ENCODE measurements at regions not wholly inside any gene's neighbourhood (a gene's known extent, or its start where the extent isn't known, plus 50 kb on each side); places are given as distances from the start of the nearest gene placed in this dataset.

DNA sequence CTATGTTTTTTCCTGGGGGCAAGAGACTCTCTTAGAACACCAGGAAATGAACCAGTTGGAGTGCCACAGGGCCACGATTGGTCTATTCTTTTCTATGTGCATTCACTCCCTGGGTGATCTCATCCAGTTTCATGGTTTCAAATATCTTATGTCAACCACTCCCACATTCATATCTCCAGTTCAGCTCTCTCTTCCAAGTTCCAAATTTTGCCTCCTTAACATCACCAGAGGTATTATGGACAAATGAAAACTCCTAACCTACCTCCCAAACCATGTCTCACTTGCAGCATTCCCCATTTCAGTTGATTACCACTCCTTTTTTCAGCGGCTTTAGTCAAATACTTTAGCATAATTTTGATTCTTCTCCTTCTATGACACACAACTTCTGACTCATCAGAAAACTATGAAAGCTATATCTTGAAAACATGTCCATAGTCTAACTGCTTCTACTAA is 203.1 kb upstream of the SEMA6D start:
- CTCF ChIA-PET: no interaction called here
- no peaks in the 10 kb centered on the region for H3K27me3 ChIP-seq (replicated peaks; ENCODE audit: insufficient read depth, low read depth, low read length, poor library complexity)
- DNase-seq (ENCODE audit: low spot score): peak; percentile 49
- intact Hi-C loops (cut with micrococcal nuclease; ENCODE audit: unreplicated experiment): no loop called here
- H3K4me1 ChIP-seq (ENCODE audit: insufficient read depth, low read length, poor library complexity, severe bottlenecking): peaks cover 17% of the 10 kb centered on the region
- no peak overlapping the region for H3K4me3 ChIP-seq (ENCODE audit: low read depth, low read length, poor library complexity, severe bottlenecking)
- H3K27ac ChIP-seq (ENCODE audit: low read depth, low read length, poor library complexity, severe bottlenecking): no peak overlapping the region
- no peaks in the 10 kb centered on the region for H3K9me3 ChIP-seq (ENCODE audit: low read depth, low read length, poor library complexity, severe bottlenecking)
- no peaks in the 10 kb centered on the region for H3K36me3 ChIP-seq (ENCODE audit: insufficient read depth, low read length, poor library complexity, severe bottlenecking)
- no TSS peak for BruUV-seq (replicated peaks)
- TF ChIP-seq EZH2 (IDR thresholded peaks at IDR 0.05; ENCODE audit: borderline replicate concordance, low read depth, low read length, poor library complexity, severe bottlenecking): no peak
- TF ChIP-seq, protein P1, sequence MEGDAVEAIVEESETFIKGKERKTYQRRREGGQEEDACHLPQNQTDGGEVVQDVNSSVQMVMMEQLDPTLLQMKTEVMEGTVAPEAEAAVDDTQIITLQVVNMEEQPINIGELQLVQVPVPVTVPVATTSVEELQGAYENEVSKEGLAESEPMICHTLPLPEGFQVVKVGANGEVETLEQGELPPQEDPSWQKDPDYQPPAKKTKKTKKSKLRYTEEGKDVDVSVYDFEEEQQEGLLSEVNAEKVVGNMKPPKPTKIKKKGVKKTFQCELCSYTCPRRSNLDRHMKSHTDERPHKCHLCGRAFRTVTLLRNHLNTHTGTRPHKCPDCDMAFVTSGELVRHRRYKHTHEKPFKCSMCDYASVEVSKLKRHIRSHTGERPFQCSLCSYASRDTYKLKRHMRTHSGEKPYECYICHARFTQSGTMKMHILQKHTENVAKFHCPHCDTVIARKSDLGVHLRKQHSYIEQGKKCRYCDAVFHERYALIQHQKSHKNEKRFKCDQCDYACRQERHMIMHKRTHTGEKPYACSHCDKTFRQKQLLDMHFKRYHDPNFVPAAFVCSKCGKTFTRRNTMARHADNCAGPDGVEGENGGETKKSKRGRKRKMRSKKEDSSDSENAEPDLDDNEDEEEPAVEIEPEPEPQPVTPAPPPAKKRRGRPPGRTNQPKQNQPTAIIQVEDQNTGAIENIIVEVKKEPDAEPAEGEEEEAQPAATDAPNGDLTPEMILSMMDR (conservative IDR thresholded peaks at IDR 0.05; ENCODE audit: low read depth, low read length): no peak
- POLR2A ChIA-PET (ENCODE audit: low non-redundant PET): interaction anchor here (0.6 kb wide), 1 partner anchor 1276 kb away, joined by 6 read pairs; no protein-coding TSS in a partner anchor

DNA sequence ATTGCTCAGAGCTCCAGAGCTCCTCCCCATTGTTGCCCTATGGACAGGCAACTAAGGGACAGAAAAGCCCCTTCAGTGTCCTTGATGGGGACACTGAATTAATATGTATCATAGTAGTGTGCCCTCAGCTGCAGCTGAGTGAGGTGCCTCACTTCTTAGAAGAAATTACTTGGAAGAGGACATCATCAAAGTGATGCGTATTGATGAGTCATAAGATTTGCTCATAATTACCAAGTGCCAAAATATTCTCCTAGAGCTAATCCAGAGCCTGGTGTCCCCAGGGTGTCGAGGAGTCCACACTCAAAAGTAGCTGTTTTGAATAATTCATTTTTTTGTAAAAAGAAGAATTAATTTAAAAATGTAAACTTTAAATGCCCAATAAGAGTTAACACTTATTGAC is 200.7 kb upstream of the SEMA6D start:
- BruUV-seq (replicated peaks): no TSS peak
- POLR2A ChIA-PET (ENCODE audit: low non-redundant PET): no interaction called here
- Histone ChIP-seq H3K4me3 (ENCODE audit: low read depth, low read length, poor library complexity, severe bottlenecking) (no peak overlapping the region), H3K27me3 (replicated peaks; ENCODE audit: insufficient read depth, low read depth, low read length, poor library complexity) (no peaks in the 10 kb centered on the region), H3K4me1 (ENCODE audit: insufficient read depth, low read length, poor library complexity, severe bottlenecking) (peaks cover 17% of the 10 kb centered on the region), H3K36me3 (ENCODE audit: insufficient read depth, low read length, poor library complexity, severe bottlenecking) (no peaks in the 10 kb centered on the region), H3K27ac (ENCODE audit: low read depth, low read length, poor library complexity, severe bottlenecking) (no peak overlapping the region), H3K9me3 (ENCODE audit: low read depth, low read length, poor library complexity, severe bottlenecking) (no peaks in the 10 kb centered on the region)
- no peak for TF ChIP-seq EZH2 (IDR thresholded peaks at IDR 0.05; ENCODE audit: borderline replicate concordance, low read depth, low read length, poor library complexity, severe bottlenecking)
- TF ChIP-seq, protein P1 (conservative IDR thresholded peaks at IDR 0.05; ENCODE audit: low read depth, low read length): no peak
- intact Hi-C loops (cut with micrococcal nuclease; ENCODE audit: unreplicated experiment): no loop called here
- peak; percentile 68 for DNase-seq (ENCODE audit: low spot score)
- CTCF ChIA-PET: no interaction called here

DNA sequence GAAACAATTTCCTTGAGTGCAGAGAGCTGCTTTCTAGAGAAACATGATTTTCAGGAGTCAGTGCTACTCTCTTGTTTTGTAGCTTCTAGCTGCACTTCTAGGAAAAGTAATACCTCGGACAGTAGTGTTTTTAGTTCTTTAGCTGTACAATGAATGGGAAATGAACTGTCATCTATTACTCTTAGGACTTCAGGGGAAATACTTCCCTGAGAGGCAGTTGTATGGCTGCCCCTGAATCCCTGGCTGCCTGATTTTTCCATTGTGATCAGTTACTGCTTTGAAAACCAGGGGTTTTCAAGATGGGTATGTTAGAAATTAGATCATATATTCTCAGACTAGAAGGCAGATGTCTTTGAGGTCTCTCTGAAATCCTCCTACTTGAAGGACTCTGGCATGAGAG is 200.3 kb upstream of the SEMA6D start:
- Histone ChIP-seq H3K36me3 (ENCODE audit: insufficient read depth, low read length, poor library complexity, severe bottlenecking) (no peaks in the 10 kb centered on the region), H3K27ac (ENCODE audit: low read depth, low read length, poor library complexity, severe bottlenecking) (no peak overlapping the region), H3K9me3 (ENCODE audit: low read depth, low read length, poor library complexity, severe bottlenecking) (no peaks in the 10 kb centered on the region), H3K27me3 (replicated peaks; ENCODE audit: insufficient read depth, low read depth, low read length, poor library complexity) (no peaks in the 10 kb centered on the region), H3K4me1 (ENCODE audit: insufficient read depth, low read length, poor library complexity, severe bottlenecking) (peaks cover 17% of the 10 kb centered on the region), H3K4me3 (ENCODE audit: low read depth, low read length, poor library complexity, severe bottlenecking) (no peak overlapping the region)
- POLR2A ChIA-PET (ENCODE audit: low non-redundant PET): no interaction called here
- intact Hi-C loops (cut with micrococcal nuclease; ENCODE audit: unreplicated experiment): no loop called here
- no peak for DNase-seq (ENCODE audit: low spot score)
- CTCF ChIA-PET: no interaction called here
- TF ChIP-seq, protein P1 (conservative IDR thresholded peaks at IDR 0.05; ENCODE audit: low read depth, low read length): no peak
- no peak for TF ChIP-seq EZH2 (IDR thresholded peaks at IDR 0.05; ENCODE audit: borderline replicate concordance, low read depth, low read length, poor library complexity, severe bottlenecking)
- no TSS peak for BruUV-seq (replicated peaks)
